H1 (cell line): ENCODE measurements at regions not wholly inside any gene's neighbourhood (a gene's known extent, or its start where the extent isn't known, plus 50 kb on each side); places are given as distances from the start of the nearest gene placed in this dataset.

ENCODE experiments used
- CTCF ChIA-PET: fragments of 300-600 bp; sonication (Branson Sonifier 250); formaldehyde crosslinking; loops from one replicate; lab custom pipeline; 2021; ENCODE audit not compliant: partially characterized antibody; lab: Charles Lee
- POLR2A ChIA-PET: fragments of 300-600 bp; sonication (Branson Sonifier 250); formaldehyde crosslinking; loops from one replicate; lab custom pipeline; 2021; ENCODE audit warnings: inconsistent platforms; ENCODE audit not compliant: partially characterized antibody; lab: Charles Lee
- DNase-seq, 2 experiments: peaks; one replicate each; pipeline versions ENCODE4 v3.0.0 to v3.0.0-alpha.2; 2010 to 2022; ENCODE audit warnings: low spot score in 2 of 2, low read depth in 1 of 2, mixed read lengths in 1 of 2
- FAIRE-seq: peaks from 2 replicates; lab custom pipeline; 2011; peaks lifted over from hg19 to GRCh38; lab: Jason Lieb, UNC
- H2AFZ ChIP-seq: 2 replicates; pipeline ENCODE4 v1.8.1; 2012; ENCODE audit warnings: low read length, inconsistent platforms
- H2AK5ac ChIP-seq: 2 replicates; pipeline ENCODE4 v1.6.1; 2013; ENCODE audit warnings: low read depth, low read length
- H2BK120ac ChIP-seq: replicated peaks from 2 replicates; pipeline ENCODE3; 2013; ENCODE audit warnings: low read depth, low read length, inconsistent platforms
- H2BK12ac ChIP-seq: 2 replicates; pipeline ENCODE4 v1.6.1; 2013; ENCODE audit warnings: low read depth, low read length
- H2BK15ac ChIP-seq: 2 replicates; pipeline ENCODE4 v1.6.1; 2013; ENCODE audit warnings: low read length
- H2BK20ac ChIP-seq: 2 replicates; pipeline ENCODE4 v1.6.1; 2013; ENCODE audit warnings: low read length
- H2BK5ac ChIP-seq: 2 replicates; pipeline ENCODE4 v1.6.1; 2013; ENCODE audit warnings: low read depth, low read length
- H3K14ac ChIP-seq: 2 replicates; pipeline ENCODE4 v1.6.1; 2013; ENCODE audit warnings: inconsistent platforms; ENCODE audit not compliant: insufficient read length
- H3K18ac ChIP-seq: 2 replicates; pipeline ENCODE4 v1.6.1; 2013; ENCODE audit warnings: low read length; ENCODE audit errors: extremely low read depth
- H3K23ac ChIP-seq: 2 replicates; pipeline ENCODE4 v1.6.1; 2013; ENCODE audit warnings: inconsistent platforms; ENCODE audit not compliant: insufficient read length
- H3K23me2 ChIP-seq: 2 replicates; pipeline ENCODE4 v1.6.1; 2013; ENCODE audit warnings: low read depth, low read length
- H3K27ac ChIP-seq: 2 replicates; pipeline ENCODE4 v1.6.1; 2011; ENCODE audit warnings: low read depth, low read length, inconsistent platforms
- H3K27me3 ChIP-seq, 4 experiments: replicated peaks in 1 of 4; 1 replicate in 1 of 4; 2 replicates in 3 of 4; pipeline versions ENCODE4 v1.6.1 to v1.8.1; 2011 to 2013; ENCODE audit warnings: low read length in 3 of 4, mild to moderate bottlenecking in 3 of 4, inconsistent platforms in 2 of 4, mixed read lengths in 2 of 4, moderate library complexity in 1 of 4; ENCODE audit not compliant: control insufficient read depth in 3 of 4, insufficient read depth in 3 of 4; ENCODE audit errors: extremely low read depth in 1 of 4
- H3K36me3 ChIP-seq, 4 experiments: 2 replicates each; pipeline versions ENCODE4 v1.6.1 to v1.8.1; 2011 to 2013; ENCODE audit warnings: mild to moderate bottlenecking in 4 of 4, low read length in 3 of 4, moderate library complexity in 2 of 4, control low read depth in 1 of 4, inconsistent platforms in 1 of 4; ENCODE audit not compliant: insufficient read depth in 4 of 4, control insufficient read depth in 2 of 4
- H3K4ac ChIP-seq: replicated peaks from 2 replicates; pipeline ENCODE3; 2013; ENCODE audit warnings: low read length, low read depth, mixed read lengths, inconsistent platforms; ENCODE audit not compliant: insufficient read length
- H3K4me1 ChIP-seq, 4 experiments: replicated peaks in 1 of 4; 1 replicate in 1 of 4; 2 replicates in 3 of 4; pipeline versions ENCODE4 v1.6.1 to v1.8.1; 2011 to 2013; ENCODE audit warnings: low read length in 3 of 4, inconsistent platforms in 2 of 4, mixed read lengths in 1 of 4; ENCODE audit not compliant: insufficient read depth in 4 of 4, control insufficient read depth in 3 of 4
- H3K4me2 ChIP-seq, 2 experiments: 2 replicates each; pipeline versions ENCODE4 v1.6.1 to v1.8.1; 2011 to 2013; ENCODE audit warnings: low read depth in 2 of 2, low read length in 2 of 2, control low read depth in 1 of 2, inconsistent platforms in 1 of 2, mild to moderate bottlenecking in 1 of 2; ENCODE audit not compliant: insufficient read depth in 1 of 2
- H3K4me3 ChIP-seq, 4 experiments: fragments of 200-600, 300-600 bp in 1 of 4; sonication (generic), shearing (Covaris generic), sonication (Bioruptor Twin) in 1 of 4; 2 replicates each; pipeline versions ENCODE4 v1.5.1 to v1.8.1; 2011 to 2016; ENCODE audit warnings: low read length in 4 of 4, low read depth in 3 of 4, control low read depth in 2 of 4, inconsistent platforms in 2 of 4, mild to moderate bottlenecking in 2 of 4, mixed read lengths in 1 of 4, moderate library complexity in 1 of 4; ENCODE audit not compliant: insufficient read depth in 2 of 4; ENCODE audit errors: extremely low read depth in 1 of 4
- H3K56ac ChIP-seq: replicated peaks from 2 replicates; pipeline ENCODE3; 2013; ENCODE audit warnings: low read depth, mild to moderate bottlenecking, mixed read lengths, low read length, inconsistent platforms; ENCODE audit not compliant: insufficient read length
- H3K79me1 ChIP-seq: 2 replicates; pipeline ENCODE4 v1.6.1; 2013; ENCODE audit warnings: low read depth, low read length, control low read depth
- H3K79me2 ChIP-seq, 2 experiments: 2 replicates each; pipeline versions ENCODE4 v1.6.1 to v1.8.1; 2012 to 2013; ENCODE audit warnings: low read length in 2 of 2, mild to moderate bottlenecking in 2 of 2, inconsistent platforms in 1 of 2; ENCODE audit not compliant: insufficient read depth in 2 of 2, control insufficient read depth in 1 of 2
- H3K9ac ChIP-seq, 4 experiments: replicated peaks in 1 of 4; 1 replicate in 1 of 4; 2 replicates in 3 of 4; pipeline versions ENCODE4 v1.6.1 to v1.8.1; 2011 to 2013; ENCODE audit warnings: low read depth in 3 of 4, low read length in 3 of 4, control low read depth in 2 of 4, mild to moderate bottlenecking in 2 of 4, moderate library complexity in 2 of 4, inconsistent platforms in 1 of 4; ENCODE audit errors: extremely low read depth in 1 of 4
- H3K9me3 ChIP-seq, 2 experiments: 2 replicates each; pipeline versions ENCODE4 v1.6.1 to v1.8.1; 2012 to 2013; ENCODE audit warnings: mild to moderate bottlenecking in 2 of 2, moderate library complexity in 2 of 2, control low read depth in 1 of 2, inconsistent platforms in 1 of 2, low read depth in 1 of 2, low read length in 1 of 2, mixed read lengths in 1 of 2; ENCODE audit not compliant: insufficient read depth in 2 of 2
- H4K20me1 ChIP-seq, 2 experiments: replicated peaks in 1 of 2; 2 replicates each; pipeline versions ENCODE3 to v1.8.1; 2011 to 2013; ENCODE audit warnings: inconsistent platforms in 2 of 2, low read length in 2 of 2, mild to moderate bottlenecking in 1 of 2; ENCODE audit not compliant: insufficient read depth in 2 of 2, control insufficient read depth in 1 of 2
- H4K5ac ChIP-seq: 2 replicates; pipeline ENCODE4 v1.6.1; 2013; ENCODE audit warnings: low read length, low read depth, mixed read lengths, inconsistent platforms; ENCODE audit not compliant: insufficient read length
- H4K8ac ChIP-seq: 2 replicates; pipeline ENCODE4 v1.8.0; 2013; ENCODE audit warnings: mild to moderate bottlenecking, moderate library complexity, low read length, inconsistent platforms; ENCODE audit not compliant: insufficient read depth; ENCODE audit errors: extremely low read depth
- H4K91ac ChIP-seq: replicated peaks from 2 replicates; pipeline ENCODE3; 2013; ENCODE audit warnings: low read length, mixed read lengths, inconsistent platforms; ENCODE audit not compliant: insufficient read length
- PHF8 ChIP-seq: fragments of 200-600 bp; sonication (generic); conservative IDR thresholded peaks from 2 replicates; pipeline ENCODE4 v1.7.1; 2012; ENCODE audit warnings: low read depth, mild to moderate bottlenecking, inconsistent platforms, low read length, moderate library complexity
- WGBS, 2 experiments: shearing (Covaris generic) in 1 of 2; methylation state at CpG; one replicate each; pipeline versions ENCODE4 v1.1.6 to v1.1.7; 2013 to 2015; ENCODE audit warnings: low lambda C conversion rate in 2 of 2, mixed read lengths in 2 of 2, inconsistent platforms in 1 of 2, low coverage in 1 of 2, missing lambda C conversion rate in 1 of 2; ENCODE audit not compliant: insufficient replicate concordance in 2 of 2, insufficient coverage in 1 of 2, insufficient read length in 1 of 2; ENCODE audit errors: extremely low coverage in 1 of 2, missing lambda C conversion rate in 1 of 2; 5-methylcytosine and 5-hydroxymethylcytosine counted together

DNA sequence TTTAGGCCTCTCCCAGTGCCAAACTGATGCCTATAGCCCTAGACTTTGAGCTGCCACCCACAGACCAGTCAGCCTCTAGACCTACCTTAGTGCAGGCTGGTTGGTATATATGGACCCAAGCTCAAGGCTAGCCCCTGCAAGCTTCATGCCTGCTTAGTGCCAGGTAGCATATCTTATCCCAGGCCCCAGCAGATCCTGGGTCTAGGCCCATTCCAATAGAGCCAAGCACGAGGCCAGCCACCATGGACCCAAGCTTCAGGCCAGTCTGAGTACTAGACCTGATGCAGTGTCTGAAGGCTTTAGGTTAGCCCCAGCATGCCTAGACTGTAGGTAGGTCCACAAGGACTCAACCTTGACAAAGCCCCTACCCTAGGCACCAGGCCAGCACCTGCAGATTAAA lies 1081.7 kb downstream of the JRKL start:
- no peak overlapping the region for H2BK5ac ChIP-seq

More for the DNA sequence above, 1081.7 kb downstream of the JRKL start:
- Histone ChIP-seq H3K14ac (no peak overlapping the region), H3K9ac (no peak overlapping the region), H3K23me2 (no peaks in the 10 kb centered on the region), H3K79me2 (no peaks in the 10 kb centered on the region), H3K23ac (no peak overlapping the region), H2BK20ac (no peak overlapping the region), H3K79me1 (no peaks in the 10 kb centered on the region), H4K91ac (no peak overlapping the region), H3K4me2 (no peak overlapping the region), H3K18ac (no peak overlapping the region), H4K8ac (no peak overlapping the region), H2BK15ac (no peak overlapping the region), H3K27ac (no peak overlapping the region), H3K4me3 (no peak overlapping the region), H3K36me3 (no peaks in the 10 kb centered on the region), H2AK5ac (no peak overlapping the region), H4K5ac (no peak overlapping the region), H2BK120ac (no peak overlapping the region), H3K9me3 (peaks cover 4 to 5% of the 10 kb centered on the region in 2 experiments; a peak in 2 of 4 replicates), H3K56ac (no peak overlapping the region), H4K20me1 (no peaks in the 10 kb centered on the region), H3K4me1 (no peaks in the 10 kb centered on the region), H2BK12ac (no peak overlapping the region), H2AFZ (no peak overlapping the region), H3K27me3 (no peaks in the 10 kb centered on the region), H3K4ac (no peak overlapping the region)
- no peak for FAIRE-seq
- WGBS, 2 experiments: 93% methylated on average over 1 of the region's 1 CpG; no CpG with 5 or more reads in 1 of the 2 experiments
- POLR2A ChIA-PET: no interaction called here
- no peak for TF ChIP-seq PHF8
- DNase-seq: no peak
- CTCF ChIA-PET: no interaction called here
